IMR-90 (cell line): ENCODE measurements at regions not wholly inside any gene's neighbourhood (a gene's known extent, or its start where the extent isn't known, plus 50 kb on each side); places are given as distances from the start of the nearest gene placed in this dataset.

ENCODE experiments used
- ATAC-seq: fragments of 200-7000 bp; cut with Tn5 transposase; 2 replicates; pipeline ENCODE4 v1.9.1; 2020; ENCODE audit warnings: low read depth, mild to moderate bottlenecking, moderate library complexity
- BruUV-seq: library from RNA; stranded (reverse); fragments of 400-500 nt; replicated peaks from 2 replicates; lab custom pipeline; 2021; lab: Mats Ljungman, UMichigan
- CTCF ChIA-PET: fragments of 300-600 bp; formaldehyde crosslinking; extraction: SDS; loops from one replicate; lab custom pipeline; 2021; ENCODE audit warnings: antibody characterized with exemption; lab: Yijun Ruan, JAX
- POLR2A ChIA-PET: fragments of 300-600 bp; sonication (Branson Sonifier 250); formaldehyde crosslinking; loops from one replicate; lab custom pipeline; 2022; ENCODE audit warnings: antibody characterized with exemption; ENCODE audit not compliant: unreplicated experiment; lab: Charles Lee
- DNase-seq: peaks from one replicate; pipeline ENCODE4 v3.0.0; 2013
- H2AFZ ChIP-seq: replicated peaks from 2 replicates; pipeline ENCODE3; 2013; ENCODE audit warnings: low read length, mild to moderate bottlenecking; ENCODE audit not compliant: poor library complexity
- H2AK5ac ChIP-seq: 2 replicates; pipeline ENCODE4 v1.6.1; 2013; ENCODE audit warnings: low read depth, low read length, inconsistent platforms
- H2AK9ac ChIP-seq: replicated peaks from 2 replicates; pipeline ENCODE3; 2013; ENCODE audit warnings: mild to moderate bottlenecking, low read depth, low read length, moderate library complexity; ENCODE audit not compliant: poor library complexity
- H2BK120ac ChIP-seq: 2 replicates; pipeline ENCODE4 v1.6.1; 2013; ENCODE audit warnings: low read depth, low read length, inconsistent platforms
- H2BK15ac ChIP-seq: 3 replicates; pipeline ENCODE4 v1.6.1; 2013; ENCODE audit warnings: low read depth, low read length, inconsistent platforms
- H2BK20ac ChIP-seq: 2 replicates; pipeline ENCODE4 v1.6.1; 2013; ENCODE audit warnings: low read depth, mild to moderate bottlenecking, inconsistent platforms, low read length, moderate library complexity
- H2BK5ac ChIP-seq: 2 replicates; pipeline ENCODE4 v1.6.1; 2013; ENCODE audit warnings: mild to moderate bottlenecking, low read depth, low read length, inconsistent platforms; ENCODE audit not compliant: poor library complexity, severe bottlenecking
- H3K14ac ChIP-seq: replicated peaks from 2 replicates; pipeline ENCODE4 v1.6.1; 2013; ENCODE audit warnings: low read depth, low read length, inconsistent platforms
- H3K18ac ChIP-seq: 2 replicates; pipeline ENCODE4 v1.6.1; 2013; ENCODE audit warnings: low read depth, low read length, control low read depth
- H3K23ac ChIP-seq: 2 replicates; pipeline ENCODE4 v1.6.1; 2013; ENCODE audit warnings: low read depth, low read length, inconsistent platforms
- H3K27ac ChIP-seq: 2 replicates; pipeline ENCODE4 v1.5.1; 2013; ENCODE audit warnings: mild to moderate bottlenecking, control low read depth, low read length; ENCODE audit not compliant: insufficient read depth
- H3K27me3 ChIP-seq: 2 replicates; pipeline ENCODE4 v1.6.1; 2013; ENCODE audit warnings: low read length; ENCODE audit not compliant: control insufficient read depth, insufficient read depth
- H3K36me3 ChIP-seq: 2 replicates; pipeline ENCODE4 v1.6.1; 2013; ENCODE audit warnings: low read length, mixed read lengths; ENCODE audit not compliant: control insufficient read depth, insufficient read depth
- H3K4ac ChIP-seq: 2 replicates; pipeline ENCODE4 v1.6.1; 2013; ENCODE audit warnings: low read depth, low read length, inconsistent platforms
- H3K4me1 ChIP-seq: 2 replicates; pipeline ENCODE4 v1.6.1; 2013; ENCODE audit warnings: low read length, mixed read lengths; ENCODE audit not compliant: control insufficient read depth, insufficient read depth
- H3K4me2 ChIP-seq: 2 replicates; pipeline ENCODE4 v1.6.1; 2013; ENCODE audit warnings: low read depth, mild to moderate bottlenecking, control low read depth, low read length, moderate library complexity
- H3K4me3 ChIP-seq: 2 replicates; pipeline ENCODE4 v1.5.1; 2013; ENCODE audit warnings: low read depth, mild to moderate bottlenecking, control low read depth, low read length, moderate library complexity; ENCODE audit not compliant: insufficient read depth
- H3K56ac ChIP-seq: 2 replicates; pipeline ENCODE4 v1.6.1; 2013; ENCODE audit warnings: low read length, inconsistent platforms; ENCODE audit not compliant: insufficient read depth; ENCODE audit errors: extremely low read depth
- H3K79me1 ChIP-seq, 2 experiments: 2 replicates each; pipeline ENCODE4 v1.6.1; 2013; ENCODE audit warnings: low read length in 2 of 2, inconsistent platforms in 1 of 2, low read depth in 1 of 2
- H3K9ac ChIP-seq: 2 replicates; pipeline ENCODE4 v1.6.1; 2013; ENCODE audit warnings: low read depth, low read length, control low read depth
- H3K9me1 ChIP-seq: 2 replicates; pipeline ENCODE4 v1.6.1; 2013; ENCODE audit warnings: low read length, inconsistent platforms; ENCODE audit not compliant: insufficient read depth
- H3K9me3 ChIP-seq: 2 replicates; pipeline ENCODE4 v1.6.1; 2013; ENCODE audit warnings: low read length; ENCODE audit not compliant: control insufficient read depth, insufficient read depth
- H4K20me1 ChIP-seq: 2 replicates; pipeline ENCODE4 v1.6.1; 2013; ENCODE audit warnings: low read length, inconsistent platforms; ENCODE audit not compliant: insufficient read depth
- H4K5ac ChIP-seq: 2 replicates; pipeline ENCODE4 v1.6.1; 2013; ENCODE audit warnings: mild to moderate bottlenecking, low read depth, low read length, control low read depth
- H4K8ac ChIP-seq, 2 experiments: 2 replicates each; pipeline ENCODE4 v1.6.1; 2013; ENCODE audit warnings: low read depth in 2 of 2, low read length in 2 of 2, control low read depth in 1 of 2, inconsistent platforms in 1 of 2
- H4K91ac ChIP-seq: 2 replicates; pipeline ENCODE4 v1.6.1; 2013; ENCODE audit warnings: low read depth, low read length, inconsistent platforms; ENCODE audit not compliant: insufficient read depth
- RFX5 ChIP-seq: IDR thresholded peaks from 2 replicates; pipeline ENCODE4 v1.8.0; 2012; ENCODE audit warnings: low read depth, mild to moderate bottlenecking, low read length, moderate library complexity
- dilution Hi-C: fragments of 300-500 bp; cut with HindIII; formaldehyde crosslinking; loops from one replicate; pipeline ENCODE4 v1.14.3; 2018; ENCODE audit warnings: low sequenced_read_pairs; ENCODE audit not compliant: unreplicated experiment
- in situ Hi-C: fragments of 300-500 bp; cut with MboI; formaldehyde crosslinking; loops from 3 replicates; pipeline ENCODE4 v1.14.3; 2019; ENCODE audit warnings: low sequenced_read_pairs, inconsistent platforms, mixed read lengths
- intact Hi-C: fragments of 100-400 bp; cut with micrococcal nuclease; formaldehyde crosslinking; loops from 2 replicates; pipeline ENCODE4 v1.10.0; 2022

DNA sequence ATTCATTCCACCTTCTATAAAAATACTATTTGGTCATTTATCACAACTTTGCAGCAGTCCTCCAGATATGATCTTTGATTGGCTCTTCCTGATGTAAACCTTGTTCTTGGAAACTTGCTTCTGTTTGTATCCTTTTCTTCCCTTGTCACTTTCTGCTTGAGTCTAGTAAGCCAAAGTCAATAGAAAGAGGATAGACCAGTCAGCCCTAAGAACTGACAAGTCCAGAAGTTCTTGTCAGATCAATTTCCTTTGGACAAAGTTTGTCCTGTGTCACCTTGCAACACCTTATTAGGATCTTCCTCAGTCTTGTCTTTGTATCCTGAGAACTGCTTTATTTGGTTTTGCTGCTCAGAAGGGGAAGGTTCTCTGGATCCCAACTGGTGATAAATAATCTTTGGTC, 87.9 kb upstream of the CCDC54 start:
- no peak overlapping the region for H2BK120ac ChIP-seq
- no peak overlapping the region for H3K4me3 ChIP-seq
- no peak for ATAC-seq
- no peak overlapping the region for H2AFZ ChIP-seq
- no peak overlapping the region for H3K14ac ChIP-seq
- H2AK9ac ChIP-seq, result no peak overlapping the region
- H4K5ac ChIP-seq, result no peak overlapping the region
- POLR2A ChIA-PET, result no interaction called here
- dilution Hi-C loops (no loop called here), intact Hi-C loops (no loop called here), in situ Hi-C loops (no loop called here)
- no peak overlapping the region for H4K8ac ChIP-seq
- H4K20me1 ChIP-seq, result no peaks in the 10 kb centered on the region
- no peak overlapping the region for H2AK5ac ChIP-seq
- BruUV-seq, result no TSS peak
- no peak overlapping the region for H3K56ac ChIP-seq
- 0 out of 2 replicates have a peak, but pooled peaks cover 2% of the 10 kb centered on the region for H3K4me1 ChIP-seq
- H2BK15ac ChIP-seq, result no peak overlapping the region
- no peaks in the 10 kb centered on the region for H3K9me1 ChIP-seq
- no peak for DNase-seq
- no peak overlapping the region for H3K4me2 ChIP-seq
- H3K36me3 ChIP-seq, result no peaks in the 10 kb centered on the region
- no peak overlapping the region for H2BK5ac ChIP-seq
- H3K4ac ChIP-seq, result no peak overlapping the region
- no peak overlapping the region for H3K27ac ChIP-seq
- TF ChIP-seq RFX5, result no peak
- H3K23ac ChIP-seq, result no peak overlapping the region
- peaks cover 2% of the 10 kb centered on the region; the same call in 1 of the 2 replicates for H3K27me3 ChIP-seq
- H3K18ac ChIP-seq, result no peak overlapping the region
- no peak overlapping the region for H2BK20ac ChIP-seq
- CTCF ChIA-PET, result no interaction called here
- H3K9me3 ChIP-seq, result peaks cover 3% of the 10 kb centered on the region; the same call in 1 of the 2 replicates
- H4K91ac ChIP-seq, result no peak overlapping the region
- no peaks in the 10 kb centered on the region for H3K79me1 ChIP-seq
- no peak overlapping the region for H3K9ac ChIP-seq
